AG09309 (cell line): ENCODE measurements at regions not wholly inside any gene's neighbourhood (a gene's known extent, or its start where the extent isn't known, plus 50 kb on each side); places are given as distances from the start of the nearest gene placed in this dataset.
"Not testable (repeated sequence)": the region's sequence is repeated elsewhere in the genome, so short reads cannot be mapped to it uniquely, and the experiment has no call there.

Experiments
- DNase-seq: peaks from one replicate; pipeline ENCODE4 v3.0.0-alpha.2; 2010; ENCODE audit warnings: low read depth
- H3K4me3 ChIP-seq: 2 replicates; pipeline ENCODE4 v1.5.1; 2011; ENCODE audit warnings: mild to moderate bottlenecking, low read depth, low read length, moderate library complexity; ENCODE audit not compliant: control insufficient read depth
- CTCF ChIP-seq: IDR thresholded peaks from 2 replicates; pipeline ENCODE4 v1.5.1; 2011; ENCODE audit warnings: mild to moderate bottlenecking, low read depth, low read length, inconsistent platforms; ENCODE audit not compliant: insufficient read depth, control insufficient read depth; ENCODE audit errors: missing control alignments

DNA sequence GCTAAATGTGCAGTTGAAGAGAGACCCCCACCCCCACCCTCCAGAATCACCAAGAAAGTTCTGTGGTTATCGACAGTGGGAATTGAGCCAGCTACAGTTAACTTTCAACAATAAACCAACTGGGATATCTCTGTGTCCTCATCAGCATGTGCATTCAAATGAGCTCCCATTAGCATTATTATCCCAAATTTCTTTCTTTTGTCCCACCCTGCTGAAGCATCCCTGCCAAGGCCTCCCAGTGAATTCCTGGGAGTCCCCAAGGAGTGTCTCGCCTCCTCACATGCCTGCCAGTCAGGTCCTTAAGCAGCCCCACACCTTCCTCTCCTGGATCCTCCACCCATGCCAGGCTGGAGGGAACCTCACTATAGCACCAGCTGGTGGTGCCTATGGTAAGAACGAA lies 422.1 kb upstream of the HNRNPA3 start:
- no peak for DNase-seq
- H3K4me3 ChIP-seq, result no peak overlapping the region
- TF ChIP-seq CTCF, result no peak

DNA sequence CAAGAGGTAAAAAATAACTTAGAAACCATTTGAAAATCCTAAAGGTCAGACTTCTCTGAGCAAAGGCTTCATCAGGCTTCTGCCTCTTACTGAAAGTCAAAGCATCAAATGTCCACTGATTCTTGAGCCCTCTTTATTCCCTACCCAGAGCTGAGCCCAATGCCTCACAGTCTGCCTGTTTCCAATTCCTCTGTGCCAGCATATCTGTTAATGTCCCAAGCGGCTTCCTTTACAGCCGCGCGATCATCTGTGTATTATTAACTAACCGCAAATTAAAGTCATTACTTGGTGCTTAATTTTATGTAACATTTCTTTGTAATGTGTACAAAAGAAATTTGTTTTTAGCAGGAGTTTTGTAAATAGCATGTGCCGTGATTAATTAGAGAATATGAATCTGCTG lies 418.8 kb upstream of the HNRNPA3 start:
- DNase-seq, result no peak
- no peak overlapping the region for H3K4me3 ChIP-seq
- no peak for TF ChIP-seq CTCF

DNA sequence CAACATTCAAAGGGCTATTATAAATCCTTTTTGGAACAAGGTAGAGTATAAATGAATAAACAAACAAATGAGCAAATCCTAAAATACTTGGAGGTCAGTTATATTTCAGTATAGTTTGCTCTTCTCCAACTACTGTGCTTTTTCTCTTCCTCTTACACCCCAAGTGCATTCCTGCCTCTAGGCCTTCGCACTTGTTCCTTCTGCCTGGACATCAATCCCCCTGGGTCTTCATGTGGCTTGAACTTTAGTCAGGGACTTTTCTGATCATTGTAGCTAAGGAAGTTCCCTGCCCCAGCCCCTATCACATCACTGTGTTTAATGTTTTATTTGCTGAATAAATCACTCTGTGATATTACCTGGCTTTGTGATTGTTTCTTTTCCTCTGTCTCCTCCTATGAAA lies 418.2 kb upstream of the HNRNPA3 start:
- no peak for DNase-seq
- no peak for TF ChIP-seq CTCF
- no peak overlapping the region for H3K4me3 ChIP-seq

DNA sequence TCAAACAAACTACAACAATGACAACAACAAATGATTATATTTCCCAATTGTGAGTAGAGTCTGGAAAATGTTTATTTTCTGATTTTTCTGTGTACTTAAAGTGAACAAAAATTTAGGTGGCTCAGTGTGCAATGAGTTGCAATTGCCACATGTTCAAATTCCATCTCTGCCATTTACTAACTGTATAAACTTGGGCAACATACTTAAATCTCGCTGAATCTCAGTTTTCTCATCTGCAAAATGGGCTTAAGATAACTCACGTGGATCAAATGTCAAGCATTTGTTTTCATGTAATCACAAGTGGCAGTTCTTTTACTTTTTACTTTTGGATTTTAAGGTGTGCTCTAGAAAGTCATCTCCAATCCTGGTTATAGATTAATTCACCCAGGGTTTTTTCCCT lies 416.8 kb upstream of the HNRNPA3 start:
- TF ChIP-seq CTCF, result no peak
- DNase-seq, result no peak
- no peak overlapping the region for H3K4me3 ChIP-seq

GRCh38 chr2:176796677-176797076 lies 415.9 kb upstream of the HNRNPA3 start:
- not testable (repeated sequence) for H3K4me3 ChIP-seq, DNase-seq

DNA sequence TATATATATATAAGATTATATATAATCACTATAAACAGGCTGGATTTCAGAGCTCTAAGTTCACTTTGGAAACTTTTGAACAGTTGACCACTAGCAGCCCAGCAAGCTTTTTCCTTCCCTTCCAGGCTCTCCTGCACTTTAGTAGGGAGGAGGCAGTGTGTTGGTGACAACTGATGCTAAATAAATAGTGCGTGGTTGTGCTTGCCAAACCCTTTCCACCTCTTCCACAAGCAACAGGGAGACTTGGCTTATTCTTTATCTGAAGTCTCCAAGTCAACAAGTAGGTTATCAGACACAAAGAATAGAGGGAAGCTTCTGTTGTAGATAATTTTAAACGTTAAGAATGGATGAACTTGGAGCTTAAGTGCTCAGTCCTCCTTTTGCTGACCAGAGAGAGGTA lies 408.2 kb upstream of the HNRNPA3 start:
- no peak for TF ChIP-seq CTCF
- no peak for DNase-seq
- no peak overlapping the region for H3K4me3 ChIP-seq

GRCh38 chr2:176805345-176805744 lies 407.2 kb upstream of the HNRNPA3 start:
- no peak overlapping the region for H3K4me3 ChIP-seq

More at GRCh38 chr2:176805345-176805744, 407.2 kb upstream of the HNRNPA3 start:
- DNase-seq, result no peak
- TF ChIP-seq CTCF, result no peak
